T-helper 9 cell (primary cell): ENCODE measurements at regions not wholly inside any gene's neighbourhood (a gene's known extent, or its start where the extent isn't known, plus 50 kb on each side); places are given as distances from the start of the nearest gene placed in this dataset.

ENCODE experiments used
- DNase-seq: peaks from one replicate; pipeline ENCODE4 v3.0.0-alpha.2; 2020

- DNase-seq, result no peak
Measured at GRCh38 chr15:39495871-39496840, 84.7 kb upstream of the THBS1 start.

- no peak for DNase-seq
Measured at GRCh38 chr15:39497016-39497758, 83.7 kb upstream of the THBS1 start.

- no peak for DNase-seq
Measured at GRCh38 chr15:39497759-39498565, 82.9 kb upstream of the THBS1 start.

DNA sequence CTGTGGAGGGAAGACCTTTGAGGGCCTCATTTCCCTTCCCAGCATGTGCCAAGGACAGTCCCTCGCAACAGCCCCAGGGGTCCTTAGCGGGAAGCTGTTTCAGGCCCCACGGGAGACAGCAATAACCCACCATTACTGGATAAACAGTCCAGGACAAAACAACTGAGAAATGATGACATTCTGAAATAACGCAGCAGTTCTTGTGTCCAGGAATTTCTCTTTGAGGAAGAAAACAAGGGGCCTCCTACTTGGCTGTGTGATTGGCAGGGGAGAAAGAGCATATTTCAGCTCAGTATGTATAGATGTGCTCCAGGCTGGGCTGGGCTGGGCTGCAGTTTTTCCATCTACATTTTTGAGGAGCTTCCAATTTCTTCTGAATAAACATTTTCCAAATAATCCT, 82.2 kb upstream of the THBS1 start:
- DNase-seq, result no peak

- no peak for DNase-seq
Measured at GRCh38 chr15:39499042-39499441, 81.8 kb upstream of the THBS1 start.

GRCh38 chr15:39499681-39500080, 81.2 kb upstream of the THBS1 start:
- no peak for DNase-seq

DNA sequence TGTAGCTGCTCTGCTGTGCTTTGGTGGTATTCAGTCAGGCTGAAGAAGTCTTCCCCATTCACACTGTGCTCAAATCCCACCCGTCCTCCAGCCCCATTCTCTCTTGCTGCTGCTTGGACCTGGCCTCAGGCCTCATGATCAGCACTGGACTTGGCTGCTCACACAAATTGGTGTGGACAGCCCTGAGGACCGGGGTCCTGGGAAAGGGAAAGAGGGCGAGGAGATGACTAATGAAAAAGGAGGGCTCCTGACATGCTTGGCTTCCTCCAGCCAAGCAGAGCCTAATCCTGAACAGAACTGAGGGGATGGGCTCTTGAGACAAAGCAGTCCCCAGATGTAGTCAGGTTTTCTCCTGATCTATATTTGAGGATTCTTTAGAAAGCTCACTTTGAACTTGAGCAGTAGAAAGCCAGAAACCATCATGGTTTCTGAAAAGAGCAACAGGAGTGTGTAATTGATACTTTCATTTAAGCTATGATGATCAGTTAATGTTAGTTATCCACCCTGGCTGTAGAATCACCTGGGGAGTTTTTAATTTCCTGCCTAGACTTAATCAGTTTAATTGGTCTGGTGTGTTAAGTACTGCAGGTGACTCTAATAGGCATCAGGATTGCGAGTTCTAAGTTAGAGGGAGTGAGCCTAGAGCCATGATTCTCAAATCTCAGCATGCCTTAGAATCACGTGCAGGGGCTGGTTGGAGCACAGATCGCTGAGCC, 79.4 kb upstream of the THBS1 start:
- DNase-seq, result no peak

GRCh38 chr15:39502082-39502447, 78.8 kb upstream of the THBS1 start:
- DNase-seq, result no peak

DNA sequence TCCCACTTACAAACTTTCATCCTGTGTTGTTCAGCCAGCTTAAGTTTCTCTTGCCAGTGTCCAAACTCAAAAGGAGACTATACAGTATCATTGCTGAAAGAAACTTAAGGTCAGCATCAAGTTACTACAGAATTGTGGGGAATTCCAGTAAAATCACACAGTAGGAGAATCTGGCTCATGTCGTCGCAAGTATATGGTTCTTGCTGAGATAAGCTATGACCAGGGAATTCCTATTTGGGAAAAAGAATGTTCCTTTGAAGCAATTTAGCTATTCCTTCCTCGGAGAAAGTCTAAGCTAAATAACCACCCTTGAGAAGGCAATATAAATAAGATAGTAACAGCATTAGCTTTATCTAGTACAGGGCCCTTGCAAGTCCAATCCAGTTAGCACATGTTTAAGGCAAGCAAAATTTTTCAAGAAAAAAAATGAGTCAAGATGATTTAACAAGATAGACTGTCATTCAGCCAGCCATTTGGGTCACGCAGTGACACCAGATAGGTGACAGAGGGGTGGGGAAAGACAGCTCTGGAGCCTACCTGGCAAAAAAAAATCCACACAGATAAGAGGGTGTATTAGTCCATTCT, 78.2 kb upstream of the THBS1 start:
- DNase-seq, result no peak

DNA sequence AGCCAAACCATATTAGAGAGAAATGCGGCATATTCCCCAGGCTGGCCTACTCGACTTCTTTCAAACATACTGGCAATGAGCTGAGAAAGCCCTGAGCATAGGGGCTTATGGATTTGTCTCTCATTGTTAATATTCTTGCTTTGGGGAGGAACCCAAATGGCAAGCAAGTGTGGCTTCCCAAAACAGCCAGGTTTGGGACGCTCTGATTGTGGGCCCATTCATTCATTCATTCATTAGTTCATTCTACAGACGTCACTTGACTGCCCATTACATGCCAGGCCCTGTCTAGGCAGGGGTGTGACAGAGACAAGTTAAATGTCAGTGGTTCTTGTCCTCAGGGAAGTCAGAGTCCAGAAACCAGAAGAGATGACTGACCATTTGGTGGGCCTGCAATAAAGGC, 77.4 kb upstream of the THBS1 start:
- DNase-seq, result no peak

DNA sequence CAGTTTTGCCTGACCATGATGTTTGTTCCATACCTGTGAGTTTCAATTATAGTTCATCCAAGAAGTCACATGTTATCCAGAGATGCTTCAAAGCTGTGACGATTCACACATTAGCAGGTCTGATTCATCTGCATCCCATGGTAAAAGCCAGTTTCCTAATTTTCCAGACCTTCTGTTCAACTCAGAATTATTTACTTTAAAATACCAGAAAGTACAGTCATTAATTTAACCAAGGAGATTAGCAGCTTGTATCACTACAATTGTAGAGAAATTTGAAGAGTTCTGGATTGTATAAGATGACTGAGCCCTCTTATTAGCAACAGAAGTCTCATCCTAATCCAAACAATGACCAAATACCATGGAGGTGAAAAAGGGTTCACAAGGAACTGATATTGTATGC, 76.1 kb upstream of the THBS1 start:
- DNase-seq, result no peak

DNA sequence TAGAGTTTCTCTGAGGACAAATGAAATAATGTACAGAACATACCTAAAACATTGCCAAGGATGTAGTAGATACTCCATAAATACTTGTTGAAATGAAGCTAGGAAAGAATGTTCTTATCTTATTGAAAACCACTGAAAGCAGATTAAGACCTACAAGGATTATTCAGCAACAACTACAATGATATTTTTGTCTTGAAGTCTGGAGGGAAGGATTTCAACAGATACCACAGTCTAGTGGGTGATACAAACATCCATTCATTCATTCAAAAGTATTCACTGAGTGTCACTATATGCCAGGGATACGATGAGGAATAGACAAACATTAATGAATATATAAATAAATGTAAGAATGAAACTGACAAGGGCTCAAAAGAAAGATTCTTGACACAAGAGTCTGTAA, 74.7 kb upstream of the THBS1 start:
- no peak for DNase-seq

DNA sequence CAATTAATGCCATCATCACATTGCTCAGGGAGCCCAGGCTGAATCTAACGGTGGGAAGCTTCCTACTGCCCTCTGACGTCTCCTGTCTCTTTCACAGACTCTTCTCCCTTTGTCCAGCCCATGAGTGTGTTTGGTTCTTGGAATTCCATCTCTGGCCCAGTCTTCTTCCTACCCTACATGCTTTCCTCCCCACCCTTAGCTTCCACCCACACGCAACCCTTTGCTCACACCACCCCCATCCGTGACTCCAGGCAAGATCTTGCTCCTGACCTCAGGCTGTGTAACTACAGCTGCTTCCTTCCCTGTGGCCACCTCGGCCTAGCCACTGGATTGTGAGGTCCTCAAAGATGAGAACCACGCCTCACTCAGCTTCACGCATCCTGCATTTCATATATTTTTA, 72.3 kb upstream of the THBS1 start:
- DNase-seq, result no peak

DNA sequence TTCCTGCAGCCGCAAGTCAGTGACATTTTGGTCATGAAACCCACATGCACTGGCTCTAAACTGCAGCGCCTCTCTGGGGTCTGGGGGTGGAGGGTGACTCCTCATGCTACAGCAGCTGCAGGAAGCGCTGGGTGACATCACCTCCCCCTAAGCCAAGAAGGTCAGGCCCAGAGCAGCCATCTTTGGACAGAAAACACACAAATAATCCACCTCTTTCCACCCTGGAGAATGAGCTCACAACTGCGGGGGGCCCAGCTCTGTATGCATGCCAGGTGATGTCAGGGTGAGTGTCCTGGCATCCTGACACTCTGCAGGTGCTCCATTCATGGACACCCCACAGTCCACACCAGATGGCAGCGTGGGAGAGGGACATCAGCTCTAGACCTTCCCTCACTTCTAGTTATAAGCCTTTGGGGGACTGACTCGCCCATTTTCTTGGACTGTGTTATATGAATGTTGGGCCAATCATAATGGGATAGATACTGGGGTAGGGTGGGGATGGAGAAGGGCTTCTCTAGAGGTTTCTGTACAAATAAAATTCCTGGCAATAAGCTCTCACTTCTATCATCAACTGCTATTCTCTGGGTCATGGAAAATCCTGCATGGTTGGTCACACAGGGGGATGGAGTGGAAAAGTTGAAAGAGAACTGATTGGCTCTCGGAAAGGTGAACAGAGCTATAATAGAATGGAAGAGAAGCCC, 70.7 kb upstream of the THBS1 start:
- no peak for DNase-seq

GRCh38 chr15:39511000-39511915, 69.6 kb upstream of the THBS1 start:
- DNase-seq, result no peak

- DNase-seq, result no peak
Measured at GRCh38 chr15:39511916-39512260, 69.0 kb upstream of the THBS1 start.

- no peak for DNase-seq
Measured at GRCh38 chr15:39512643-39513042, 68.2 kb upstream of the THBS1 start.

DNA sequence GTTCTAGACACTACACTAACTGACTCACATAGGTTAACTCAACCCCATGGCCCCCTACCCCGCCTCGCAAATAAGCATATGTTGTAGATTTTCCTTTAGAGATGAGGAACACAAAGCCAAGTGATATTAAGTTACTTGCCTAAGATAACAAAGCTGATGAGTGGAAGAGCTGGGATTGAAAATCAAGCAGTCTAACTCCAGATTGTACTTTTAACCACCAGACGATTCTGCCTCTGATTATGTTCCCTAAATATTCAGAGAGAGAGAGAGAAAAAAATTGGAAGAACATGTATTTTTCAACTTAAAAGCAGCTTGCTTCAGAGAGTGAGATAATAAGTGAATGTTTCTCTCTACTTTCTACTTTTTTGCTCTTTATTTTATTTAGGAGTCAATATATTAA, 66.9 kb upstream of the THBS1 start:
- DNase-seq, result no peak

DNA sequence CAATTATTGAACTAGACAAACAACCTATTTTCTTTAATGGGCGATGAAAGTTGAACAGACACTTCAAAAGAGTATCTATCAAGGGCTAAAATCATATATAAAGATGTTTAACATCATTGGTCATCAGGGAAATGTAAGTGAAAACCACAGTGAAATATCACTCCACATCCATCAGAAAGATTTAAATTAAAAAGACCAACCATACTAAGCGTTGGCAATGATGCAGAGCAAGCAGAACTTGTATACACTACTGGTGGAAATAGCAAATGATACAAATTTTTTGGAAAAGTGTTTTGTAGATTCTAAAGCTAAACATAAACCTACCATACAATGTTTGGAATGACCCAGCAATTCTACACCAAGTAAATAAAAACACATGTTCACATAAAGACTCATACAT, 65.9 kb upstream of the THBS1 start:
- DNase-seq, result no peak

DNA sequence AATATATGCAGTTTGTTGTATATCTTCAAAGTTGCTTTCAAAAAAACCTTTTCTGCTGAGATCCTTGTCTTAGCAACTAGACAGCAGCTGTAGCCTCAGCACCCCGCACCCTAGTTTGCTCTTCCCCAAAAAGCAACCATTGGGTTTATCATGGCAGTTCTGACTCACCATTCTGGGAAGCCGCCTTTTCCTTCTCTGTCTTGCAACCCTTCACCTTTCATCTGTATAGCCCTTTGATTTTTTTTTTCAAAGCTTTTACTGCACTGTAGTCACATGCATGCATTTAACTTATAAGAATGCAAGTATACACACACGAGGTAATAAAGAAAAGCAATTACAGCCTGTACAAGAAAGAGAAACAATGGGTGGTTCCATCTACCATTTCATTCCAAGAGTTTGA, 65.1 kb upstream of the THBS1 start:
- no peak for DNase-seq
